SK-N-SH (cell line): ENCODE measurements at regions not wholly inside any gene's neighbourhood (a gene's known extent, or its start where the extent isn't known, plus 50 kb on each side); places are given as distances from the start of the nearest gene placed in this dataset.

Source experiments
- CTCF ChIP-seq: fragments of 200-600 bp; sonication (generic); IDR thresholded peaks from 2 replicates; pipeline ENCODE4 v1.6.1; 2017; ENCODE audit warnings: antibody characterized with exemption, mild to moderate bottlenecking, moderate library complexity
- EP300 ChIP-seq, 2 experiments: IDR thresholded peaks; 2 replicates each; pipeline versions ENCODE4 v1.4.0 to v1.6.1; 2012; ENCODE audit warnings: borderline replicate concordance in 1 of 2, low read depth in 1 of 2, low read length in 1 of 2
- JUND ChIP-seq: IDR thresholded peaks from 2 replicates; pipeline ENCODE4 v1.4.0; 2012
- NRF1 ChIP-seq: IDR thresholded peaks from 2 replicates; pipeline ENCODE4 v1.6.1; 2012; ENCODE audit warnings: low read depth, mild to moderate bottlenecking, low read length
- PBX3 ChIP-seq: IDR thresholded peaks from 2 replicates; pipeline ENCODE4; 2012
- TAF1 ChIP-seq: IDR thresholded peaks from 2 replicates; pipeline ENCODE4 v1.6.1; 2012; ENCODE audit warnings: low read depth, mild to moderate bottlenecking, low read length, moderate library complexity, borderline replicate concordance

GRCh38 chr6:48667797-48668196, 556.8 kb upstream of the PTCHD4 start:
- TF ChIP-seq CTCF (no peak), TAF1 (no peak), PBX3 (no peak), EP300 (IDR thresholded peaks at IDR 0.05; ENCODE audit: borderline replicate concordance in 1 of 2, low read depth in 1 of 2, low read length in 1 of 2) (no peak), NRF1 (no peak), JUND (no peak)
